Stimulated activated CD8-positive, alpha-beta memory T cell treated with anti-CD3 and anti-CD28 coated beads, Interleukin-7, amount 100 ng/mL, for 4 hours (primary cell): ENCODE measurements at regions not wholly inside any gene's neighbourhood (a gene's known extent, or its start where the extent isn't known, plus 50 kb on each side); places are given as distances from the start of the nearest gene placed in this dataset.
"Not testable (repeated sequence)": the region's sequence is repeated elsewhere in the genome, so short reads cannot be mapped to it uniquely, and the experiment has no call there.

Source experiments
- DNase-seq, 2 donors: peaks; one replicate each; pipeline ENCODE4 v3.0.0-alpha.2; 2020; ENCODE audit warnings: low read depth in 2 of 2

- DNase-seq = no peak
Measured at GRCh38 chr14:25436906-25437305, 387.0 kb upstream of the STXBP6 start.

GRCh38 chr14:25436288-25436875 is 386.4 kb upstream of the STXBP6 start:
- no peak for DNase-seq

- no peak for DNase-seq
Measured at GRCh38 chr14:25431211-25432076, 381.5 kb upstream of the STXBP6 start.

- no peak for DNase-seq
Measured at GRCh38 chr14:25430808-25431207, 380.9 kb upstream of the STXBP6 start.

GRCh38 chr14:25412998-25413397 is 363.1 kb upstream of the STXBP6 start:
- no peak for DNase-seq

GRCh38 chr14:25411781-25412757 is 362.1 kb upstream of the STXBP6 start:
- DNase-seq = no peak

- no peak for DNase-seq
Measured at GRCh38 chr14:25406818-25407217, 356.9 kb upstream of the STXBP6 start.

- no peak for DNase-seq
Measured at GRCh38 chr14:25400607-25401206, 350.8 kb upstream of the STXBP6 start.

- DNase-seq = no peak
Measured at GRCh38 chr14:25396128-25396527, 346.2 kb upstream of the STXBP6 start.

GRCh38 chr14:25394791-25395391 is 344.9 kb upstream of the STXBP6 start:
- DNase-seq = no peak

GRCh38 chr14:25394356-25394755 is 344.4 kb upstream of the STXBP6 start:
- no peak for DNase-seq

GRCh38 chr14:25389948-25390347 is 340.0 kb upstream of the STXBP6 start:
- DNase-seq = no peak

GRCh38 chr14:25381498-25381897 is 331.6 kb upstream of the STXBP6 start:
- no peak for DNase-seq

- no peak for DNase-seq
Measured at GRCh38 chr14:25375639-25376038, 325.7 kb upstream of the STXBP6 start.

GRCh38 chr14:25371068-25371467 is 321.1 kb upstream of the STXBP6 start:
- no peak for DNase-seq

- not testable (repeated sequence) for DNase-seq
Measured at GRCh38 chr14:25370057-25370456, 320.1 kb upstream of the STXBP6 start.

GRCh38 chr14:25358330-25358729 is 308.4 kb upstream of the STXBP6 start:
- DNase-seq = no peak

GRCh38 chr14:25351269-25351668 is 301.3 kb upstream of the STXBP6 start:
- DNase-seq = no peak

GRCh38 chr14:25350802-25351201 is 300.9 kb upstream of the STXBP6 start:
- no peak for DNase-seq

- DNase-seq = no peak
Measured at GRCh38 chr14:25350021-25350420, 300.1 kb upstream of the STXBP6 start.

- no peak for DNase-seq
Measured at GRCh38 chr14:25349269-25349668, 299.3 kb upstream of the STXBP6 start.
